ENCODE measurements at regions not wholly inside any gene's neighbourhood (a gene's known extent, or its start where the extent isn't known, plus 50 kb on each side); places are given as distances from the start of the nearest gene placed in this dataset.

DNA sequence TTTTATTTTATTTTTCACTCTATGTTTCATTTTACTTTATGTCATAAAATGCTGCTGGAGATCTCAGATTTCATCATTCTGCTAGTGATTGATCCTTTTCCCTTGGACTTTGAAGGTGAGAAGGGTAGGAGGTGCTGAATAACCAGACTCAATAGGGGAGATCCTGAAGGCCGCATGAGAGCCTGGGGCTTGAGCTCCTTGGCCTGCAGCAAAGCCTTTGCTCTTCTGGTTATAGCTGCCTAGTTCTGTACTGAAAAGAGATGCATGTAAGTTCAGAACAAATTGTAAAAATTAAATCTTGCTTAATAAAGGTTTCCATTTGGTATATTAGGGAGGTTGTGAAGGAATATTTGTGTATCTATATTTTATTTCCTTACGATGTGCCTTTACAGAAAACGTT lies 430.2 kb downstream of the QKI start:
- no peaks in the 10 kb centered on the region for H3K27me3 Mint-ChIP-seq (ENCODE audit: low read depth)
- intact Hi-C loops (cut with micrococcal nuclease) = no loop called here
- H3K9me3 Mint-ChIP-seq = peaks cover 20% of the 10 kb centered on the region
- H3K36me3 Mint-ChIP-seq (ENCODE audit: low read depth) = no peaks in the 10 kb centered on the region
- no peak overlapping the region for H3K4me3 Mint-ChIP-seq (ENCODE audit: low read depth)
- no peaks in the 10 kb centered on the region for H3K4me1 Mint-ChIP-seq (ENCODE audit: low read depth)
- H3K27ac Mint-ChIP-seq = no peak overlapping the region
- no peak for DNase-seq (ENCODE audit: low spot score)

DNA sequence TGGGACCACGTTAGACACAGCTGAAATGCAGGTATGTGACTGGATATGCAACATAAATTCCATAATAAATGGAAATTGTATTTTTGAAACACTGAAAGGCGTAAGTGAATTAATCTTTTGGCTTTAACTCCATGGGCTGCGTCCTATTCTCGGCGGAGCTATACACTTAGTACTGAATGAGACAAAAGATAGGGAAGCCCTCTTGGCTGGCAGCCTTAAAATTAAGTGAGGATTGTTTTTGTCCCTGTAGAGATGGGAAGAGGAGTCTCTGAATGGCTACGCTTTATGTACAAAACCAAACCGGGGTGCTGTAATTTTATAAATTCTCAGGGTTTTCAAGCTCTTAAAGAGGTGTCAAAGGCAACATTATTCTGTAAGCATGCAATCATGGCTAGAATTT lies 429.8 kb downstream of the QKI start:
- no peak for DNase-seq (ENCODE audit: low spot score)
- intact Hi-C loops (cut with micrococcal nuclease) = no loop called here
- no peaks in the 10 kb centered on the region for H3K36me3 Mint-ChIP-seq (ENCODE audit: low read depth)
- no peak overlapping the region for H3K27ac Mint-ChIP-seq
- H3K4me3 Mint-ChIP-seq (ENCODE audit: low read depth) = no peak overlapping the region
- no peaks in the 10 kb centered on the region for H3K27me3 Mint-ChIP-seq (ENCODE audit: low read depth)
- H3K4me1 Mint-ChIP-seq (ENCODE audit: low read depth) = no peaks in the 10 kb centered on the region
- peaks cover 20% of the 10 kb centered on the region for H3K9me3 Mint-ChIP-seq

DNA sequence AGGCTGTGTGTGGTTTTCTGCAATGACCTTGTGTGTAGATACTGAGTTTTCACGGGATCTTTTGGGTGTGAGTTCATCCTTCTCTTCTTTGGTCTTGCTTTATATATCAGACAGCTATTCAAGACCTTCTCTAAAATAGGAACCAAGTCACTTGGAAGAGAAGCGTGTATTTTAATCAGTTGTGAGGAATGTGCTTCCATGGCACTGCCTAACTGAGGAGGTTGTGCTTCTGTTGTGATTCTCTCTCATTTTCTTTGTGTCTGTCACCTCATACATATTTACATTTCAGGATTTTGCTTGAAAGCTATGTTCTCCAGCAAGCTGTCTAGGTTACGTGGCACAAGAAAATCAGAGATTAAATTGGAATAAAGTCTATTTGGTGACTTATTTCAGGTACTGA lies 428.7 kb downstream of the QKI start:
- no peak for DNase-seq (ENCODE audit: low spot score)
- H3K4me1 Mint-ChIP-seq (ENCODE audit: low read depth) = no peaks in the 10 kb centered on the region
- intact Hi-C loops (cut with micrococcal nuclease) = no loop called here
- H3K36me3 Mint-ChIP-seq (ENCODE audit: low read depth) = no peaks in the 10 kb centered on the region
- H3K4me3 Mint-ChIP-seq (ENCODE audit: low read depth) = no peak overlapping the region
- no peak overlapping the region for H3K27ac Mint-ChIP-seq
- no peaks in the 10 kb centered on the region for H3K27me3 Mint-ChIP-seq (ENCODE audit: low read depth)
- H3K9me3 Mint-ChIP-seq = peaks cover 20% of the 10 kb centered on the region

DNA sequence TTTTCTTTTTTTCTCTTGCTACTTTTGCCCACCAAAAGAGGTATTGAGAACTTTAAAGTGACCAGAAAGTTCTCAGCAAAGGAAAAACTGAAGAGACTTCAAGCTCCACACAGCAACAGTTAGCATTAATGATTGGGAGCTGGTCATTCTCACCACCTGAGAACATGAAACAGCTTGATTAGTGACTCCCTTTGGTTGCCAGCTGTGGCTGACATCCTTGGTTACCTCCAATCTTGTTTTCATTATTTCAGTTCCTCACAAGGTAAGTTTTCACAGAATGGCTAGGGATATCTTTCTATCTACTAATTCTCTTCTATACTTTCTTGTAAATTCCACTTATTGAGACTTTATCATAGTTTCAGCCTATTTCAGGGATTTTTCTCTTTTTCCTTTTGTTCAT lies 427.9 kb downstream of the QKI start:
- no peak overlapping the region for H3K4me3 Mint-ChIP-seq (ENCODE audit: low read depth)
- H3K9me3 Mint-ChIP-seq = peaks cover 20% of the 10 kb centered on the region
- intact Hi-C loops (cut with micrococcal nuclease) = no loop called here
- H3K27me3 Mint-ChIP-seq (ENCODE audit: low read depth) = no peaks in the 10 kb centered on the region
- DNase-seq (ENCODE audit: low spot score) = no peak
- H3K4me1 Mint-ChIP-seq (ENCODE audit: low read depth) = no peaks in the 10 kb centered on the region
- H3K27ac Mint-ChIP-seq = no peak overlapping the region
- H3K36me3 Mint-ChIP-seq (ENCODE audit: low read depth) = no peaks in the 10 kb centered on the region

DNA sequence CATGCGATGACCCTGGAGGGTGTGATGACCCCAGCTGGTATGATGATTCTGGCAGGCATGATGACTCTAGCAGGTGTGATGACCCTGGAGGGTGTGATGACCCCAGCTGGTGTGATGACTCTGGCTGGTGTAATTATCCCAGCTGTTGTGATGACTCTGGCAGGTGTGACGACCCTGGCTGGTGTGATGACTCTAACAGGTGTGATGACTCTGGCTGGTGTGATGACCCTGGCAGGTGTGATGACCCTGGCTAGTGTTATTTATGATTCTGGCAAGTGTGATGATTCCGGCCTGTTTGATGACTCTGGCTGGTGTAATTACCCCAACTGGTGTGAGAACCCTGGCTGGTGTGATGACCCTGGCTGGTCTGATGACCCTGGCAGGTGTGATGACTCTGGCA lies 427.2 kb downstream of the QKI start:
- no peak for DNase-seq (ENCODE audit: low spot score)
- no peak overlapping the region for H3K27ac Mint-ChIP-seq
- no peak overlapping the region for H3K4me3 Mint-ChIP-seq (ENCODE audit: low read depth)
- H3K9me3 Mint-ChIP-seq = peaks cover 20% of the 10 kb centered on the region
- intact Hi-C loops (cut with micrococcal nuclease) = no loop called here
- H3K4me1 Mint-ChIP-seq (ENCODE audit: low read depth) = no peaks in the 10 kb centered on the region
- H3K27me3 Mint-ChIP-seq (ENCODE audit: low read depth) = no peaks in the 10 kb centered on the region
- no peaks in the 10 kb centered on the region for H3K36me3 Mint-ChIP-seq (ENCODE audit: low read depth)

DNA sequence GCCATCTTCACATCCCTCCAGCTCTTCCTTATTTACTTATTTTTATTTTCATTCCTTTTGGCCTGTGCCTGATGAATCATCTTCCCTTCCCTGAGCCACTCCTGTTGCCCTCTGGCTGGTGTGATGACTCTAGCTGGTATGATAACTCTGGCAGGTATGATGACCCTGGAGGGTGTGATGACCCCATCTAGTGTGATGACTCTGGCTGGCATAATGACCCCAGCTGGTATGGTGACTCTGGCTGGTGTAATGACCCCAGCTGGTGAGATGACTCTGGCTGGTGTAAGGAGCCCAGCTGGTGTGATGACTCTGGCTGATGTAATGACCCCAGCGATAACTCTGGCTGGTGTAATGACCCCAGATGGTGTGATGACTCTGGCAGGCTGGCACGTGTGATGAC lies 426.8 kb downstream of the QKI start:
- H3K4me1 Mint-ChIP-seq (ENCODE audit: low read depth) = no peaks in the 10 kb centered on the region
- H3K27ac Mint-ChIP-seq = no peak overlapping the region
- H3K27me3 Mint-ChIP-seq (ENCODE audit: low read depth) = no peaks in the 10 kb centered on the region
- H3K36me3 Mint-ChIP-seq (ENCODE audit: low read depth) = no peaks in the 10 kb centered on the region
- no peak overlapping the region for H3K4me3 Mint-ChIP-seq (ENCODE audit: low read depth)
- H3K9me3 Mint-ChIP-seq = peaks cover 20% of the 10 kb centered on the region
- intact Hi-C loops (cut with micrococcal nuclease) = no loop called here
- no peak for DNase-seq (ENCODE audit: low spot score)

DNA sequence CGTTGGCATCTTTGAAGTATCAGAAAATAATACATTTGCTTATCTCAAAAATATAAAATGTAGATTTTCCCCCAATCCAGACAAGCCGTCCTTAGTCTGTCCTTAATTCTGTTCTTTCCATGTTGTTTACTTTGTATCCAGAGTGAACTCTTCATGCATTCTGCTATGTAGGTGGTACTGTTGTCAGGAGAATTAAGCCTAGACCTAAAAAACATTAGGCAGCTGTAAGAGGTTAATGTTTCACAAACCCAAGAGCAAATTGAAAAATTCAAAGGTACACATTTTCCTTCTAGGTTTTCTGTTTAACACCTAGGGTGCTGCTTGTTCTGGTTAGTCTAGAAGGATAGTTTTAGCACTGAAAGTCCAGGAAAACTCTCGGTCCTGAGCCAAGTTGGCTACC lies 426.4 kb downstream of the QKI start:
- H3K4me3 Mint-ChIP-seq (ENCODE audit: low read depth) = no peak overlapping the region
- H3K9me3 Mint-ChIP-seq = peaks cover 20% of the 10 kb centered on the region
- H3K4me1 Mint-ChIP-seq (ENCODE audit: low read depth) = no peaks in the 10 kb centered on the region
- intact Hi-C loops (cut with micrococcal nuclease) = no loop called here
- no peaks in the 10 kb centered on the region for H3K36me3 Mint-ChIP-seq (ENCODE audit: low read depth)
- H3K27ac Mint-ChIP-seq = no peak overlapping the region
- DNase-seq (ENCODE audit: low spot score) = no peak
- no peaks in the 10 kb centered on the region for H3K27me3 Mint-ChIP-seq (ENCODE audit: low read depth)

DNA sequence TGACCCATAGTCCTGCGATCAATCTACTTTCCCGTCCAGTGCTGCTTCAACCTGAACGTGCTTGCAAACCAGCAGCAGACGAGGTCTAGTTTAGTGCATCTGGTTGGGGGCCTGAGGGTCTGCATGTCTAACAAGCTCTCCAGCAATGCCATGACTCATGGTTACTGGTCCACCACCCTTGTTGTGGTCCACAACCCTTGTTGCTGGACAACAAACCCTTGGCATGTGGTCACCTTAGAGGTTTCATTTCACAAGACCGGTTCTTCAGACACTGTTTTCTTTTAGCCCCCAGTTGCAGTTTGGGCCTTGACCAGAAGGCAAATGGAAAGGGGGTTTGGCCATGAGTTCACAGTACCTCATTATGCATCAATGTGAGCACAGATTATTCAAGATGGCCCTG lies 424.8 kb downstream of the QKI start:
- intact Hi-C loops (cut with micrococcal nuclease) = no loop called here
- no peaks in the 10 kb centered on the region for H3K4me1 Mint-ChIP-seq (ENCODE audit: low read depth)
- DNase-seq (ENCODE audit: low spot score) = no peak
- H3K4me3 Mint-ChIP-seq (ENCODE audit: low read depth) = no peak overlapping the region
- no peak overlapping the region for H3K27ac Mint-ChIP-seq
- peaks cover 20% of the 10 kb centered on the region for H3K9me3 Mint-ChIP-seq
- no peaks in the 10 kb centered on the region for H3K27me3 Mint-ChIP-seq (ENCODE audit: low read depth)
- no peaks in the 10 kb centered on the region for H3K36me3 Mint-ChIP-seq (ENCODE audit: low read depth)

DNA sequence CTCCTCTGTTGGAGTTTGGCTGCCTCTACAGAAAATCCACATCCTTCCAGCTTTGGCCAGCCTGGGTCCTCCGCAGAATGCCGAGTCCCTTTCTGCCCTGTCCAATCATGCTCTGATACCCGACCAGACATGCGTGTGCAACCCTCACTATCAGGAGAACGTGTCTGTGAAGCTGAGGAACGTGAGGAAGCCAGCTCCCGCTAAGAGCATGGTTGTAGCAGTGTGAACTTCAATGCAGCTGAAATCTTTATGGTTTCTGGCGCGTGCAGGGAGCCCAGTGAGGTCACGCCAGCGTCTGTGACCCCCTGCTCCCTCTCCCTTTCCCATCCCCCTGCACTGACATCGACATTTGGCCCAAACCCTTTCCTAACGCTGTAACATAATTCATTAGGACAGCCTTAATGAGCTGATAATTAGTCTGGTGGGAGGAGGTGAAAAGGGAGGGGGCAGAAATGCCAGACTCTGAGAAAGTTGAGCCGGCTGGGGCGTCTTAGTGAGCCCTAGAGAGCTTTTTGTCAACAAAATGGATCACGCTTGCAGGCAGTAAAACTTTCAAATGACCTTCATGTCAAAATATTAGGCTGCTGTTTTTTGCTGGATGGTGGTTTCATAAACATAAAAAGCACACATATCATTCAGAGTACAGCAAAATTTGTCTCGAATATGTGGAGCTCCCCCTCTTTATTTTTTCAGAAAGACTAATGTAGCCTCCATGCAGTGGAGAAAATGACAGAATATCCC lies 423.3 kb downstream of the QKI start:
- no peaks in the 10 kb centered on the region for H3K36me3 Mint-ChIP-seq (ENCODE audit: low read depth)
- H3K9me3 Mint-ChIP-seq = peaks cover 16% of the 10 kb centered on the region
- no peaks in the 10 kb centered on the region for H3K4me1 Mint-ChIP-seq (ENCODE audit: low read depth)
- intact Hi-C loops (cut with micrococcal nuclease) = no loop called here
- H3K27ac Mint-ChIP-seq = no peak overlapping the region
- H3K27me3 Mint-ChIP-seq (ENCODE audit: low read depth) = no peaks in the 10 kb centered on the region
- no peak overlapping the region for H3K4me3 Mint-ChIP-seq (ENCODE audit: low read depth)
- DNase-seq (ENCODE audit: low spot score) = no peak

DNA sequence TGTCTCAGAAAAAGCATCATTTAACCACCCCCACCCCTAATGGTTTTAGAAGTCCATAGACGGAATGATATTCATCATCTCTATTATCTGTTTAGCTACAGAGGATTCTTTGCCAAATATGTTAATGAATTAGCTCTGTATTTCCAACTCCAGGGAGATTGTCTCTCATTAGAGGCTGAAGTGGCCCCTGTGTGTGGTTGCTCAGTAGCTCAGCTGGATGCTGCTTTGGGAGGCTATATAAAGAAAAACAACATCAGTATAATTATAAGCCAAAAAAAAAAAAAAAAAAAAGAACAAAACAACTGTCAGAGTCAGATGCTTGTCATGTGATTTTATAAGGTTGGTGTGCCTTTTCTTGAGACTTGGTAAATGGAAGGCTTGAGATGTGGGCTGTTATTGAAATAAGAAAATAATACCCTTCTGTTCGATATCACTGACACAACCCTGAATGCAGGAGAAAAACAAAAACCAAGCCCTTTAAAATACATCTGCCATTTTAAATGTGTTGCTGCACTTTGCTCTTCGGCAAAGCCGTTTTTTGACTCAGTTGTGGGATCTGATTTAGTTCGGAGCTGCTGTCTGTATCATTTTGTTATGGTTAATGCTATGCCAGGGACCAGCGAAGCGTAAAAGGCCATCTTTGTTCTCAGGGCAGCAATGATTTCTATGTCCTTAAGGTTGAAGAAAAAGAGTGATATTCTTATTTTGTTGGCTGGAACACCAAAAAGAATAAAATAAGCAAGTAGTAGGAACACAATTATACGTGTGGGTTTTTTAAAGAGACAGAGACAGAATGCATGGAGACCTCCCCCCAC lies 422.6 kb downstream of the QKI start:
- Mint-ChIP-seq H3K27ac (no peak overlapping the region), H3K4me1 (ENCODE audit: low read depth) (no peaks in the 10 kb centered on the region), H3K9me3 (peaks cover 9% of the 10 kb centered on the region), H3K27me3 (ENCODE audit: low read depth) (no peaks in the 10 kb centered on the region), H3K4me3 (ENCODE audit: low read depth) (no peak overlapping the region), H3K36me3 (ENCODE audit: low read depth) (no peaks in the 10 kb centered on the region)
- intact Hi-C loops (cut with micrococcal nuclease) = no loop called here
- no peak for DNase-seq (ENCODE audit: low spot score)

DNA sequence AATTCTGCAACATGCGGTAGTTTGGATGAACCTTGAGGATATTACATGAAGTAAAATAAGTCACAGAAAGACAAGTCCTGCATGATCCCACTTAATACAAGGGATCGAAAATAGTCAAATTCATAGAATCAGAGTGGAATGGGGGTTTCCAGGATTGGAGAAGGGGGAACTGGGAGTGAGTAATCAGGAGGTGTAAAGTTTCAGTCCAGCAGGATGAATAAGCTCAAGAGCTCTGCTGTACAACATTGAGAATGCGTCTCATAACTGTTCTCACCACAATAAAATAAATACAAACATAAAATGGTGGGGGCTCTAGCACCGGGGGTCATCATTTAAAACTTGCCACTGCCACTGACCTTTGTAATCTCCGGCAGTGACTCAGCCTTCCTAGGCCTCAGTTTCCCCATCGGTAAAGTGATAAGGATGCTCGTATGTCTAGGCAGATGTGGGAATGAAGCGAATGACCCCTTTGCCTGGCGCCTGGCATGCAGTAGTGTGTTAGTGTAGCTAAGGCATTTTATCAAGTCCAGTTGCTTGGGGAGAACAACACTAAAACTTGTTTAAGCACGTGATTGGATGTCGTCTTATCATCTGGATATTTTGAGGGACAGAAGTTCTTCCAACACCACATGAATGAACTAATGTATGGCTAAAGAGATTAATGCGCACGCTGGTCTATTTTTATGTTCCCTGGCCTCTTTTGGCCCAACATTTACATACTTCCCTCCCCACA lies 421.1 kb downstream of the QKI start:
- intact Hi-C loops (cut with micrococcal nuclease) = no loop called here
- H3K27ac Mint-ChIP-seq = no peak overlapping the region
- H3K4me1 Mint-ChIP-seq (ENCODE audit: low read depth) = no peaks in the 10 kb centered on the region
- DNase-seq (ENCODE audit: low spot score) = no peak
- no peak overlapping the region for H3K4me3 Mint-ChIP-seq (ENCODE audit: low read depth)
- no peaks in the 10 kb centered on the region for H3K9me3 Mint-ChIP-seq
- no peaks in the 10 kb centered on the region for H3K36me3 Mint-ChIP-seq (ENCODE audit: low read depth)
- no peaks in the 10 kb centered on the region for H3K27me3 Mint-ChIP-seq (ENCODE audit: low read depth)

DNA sequence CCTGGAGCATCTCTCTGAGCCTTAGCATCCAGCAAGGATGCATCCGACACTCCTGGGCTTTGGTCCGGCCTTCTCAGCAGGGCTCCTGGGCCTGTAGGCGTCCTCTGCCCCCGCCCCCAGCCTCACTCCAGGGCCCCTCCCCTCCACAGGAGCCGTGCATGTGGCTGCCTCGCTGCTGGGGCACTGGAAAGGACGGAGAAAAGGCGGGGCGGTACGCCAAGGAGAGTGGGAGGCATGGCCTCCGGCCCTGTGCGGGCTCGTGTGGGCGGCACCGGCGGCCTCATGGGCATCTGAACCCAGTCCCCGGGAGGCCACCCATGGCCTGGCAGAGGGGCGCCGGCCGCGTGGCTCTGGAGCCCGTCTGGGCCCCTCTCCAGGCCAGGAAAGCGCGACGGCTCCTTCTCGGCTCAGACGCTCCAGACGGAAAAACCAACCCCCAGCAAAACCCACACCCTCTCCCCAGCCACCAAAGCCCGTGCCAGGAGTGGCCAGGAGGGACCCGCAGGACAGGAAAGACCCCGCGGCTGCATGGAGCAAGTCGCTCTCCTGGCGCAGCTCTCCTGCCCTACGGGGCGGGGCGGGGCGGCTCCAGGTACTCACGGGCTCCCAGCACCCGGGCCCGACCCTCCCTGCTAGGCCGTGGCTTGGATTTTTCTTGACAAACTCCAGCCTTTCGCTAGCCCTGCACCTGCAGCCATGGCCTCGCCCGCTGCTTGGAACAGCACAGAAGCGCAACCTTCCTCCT lies 419.9 kb downstream of the QKI start:
- no peak overlapping the region for H3K27ac Mint-ChIP-seq
- intact Hi-C loops (cut with micrococcal nuclease) = no loop called here

More for the DNA sequence above, 419.9 kb downstream of the QKI start:
- no peaks in the 10 kb centered on the region for H3K36me3 Mint-ChIP-seq (ENCODE audit: low read depth)
- H3K4me1 Mint-ChIP-seq (ENCODE audit: low read depth) = no peaks in the 10 kb centered on the region
- H3K27me3 Mint-ChIP-seq (ENCODE audit: low read depth) = no peaks in the 10 kb centered on the region
- H3K9me3 Mint-ChIP-seq = no peaks in the 10 kb centered on the region
- H3K4me3 Mint-ChIP-seq (ENCODE audit: low read depth) = no peak overlapping the region
- no peak for DNase-seq (ENCODE audit: low spot score)
